DND-41 (cell line): ENCODE measurements at regions not wholly inside any gene's neighbourhood (a gene's known extent, or its start where the extent isn't known, plus 50 kb on each side); places are given as distances from the start of the nearest gene placed in this dataset.

Experiments used
- ATAC-seq: fragments of 200-7000 bp; cut with Tn5 transposase; 3 replicates; pipeline ENCODE4 v1.9.1; 2021; ENCODE audit warnings: low read depth; ENCODE audit not compliant: insufficient read depth
- DNase-seq: peaks from one replicate; pipeline ENCODE4 v3.0.0-alpha.2; 2020
- H2AFZ ChIP-seq: 2 replicates; pipeline ENCODE4 v1.6.0; 2012; ENCODE audit warnings: low read depth, low read length
- H3K27ac ChIP-seq: 2 replicates; pipeline ENCODE4 v1.5.1; 2012; ENCODE audit warnings: low read length, inconsistent platforms
- H3K27me3 ChIP-seq: fragments of 200-600 bp; sonication (generic); 2 replicates; pipeline ENCODE4 v1.6.0; 2012; ENCODE audit warnings: low read length, mild to moderate bottlenecking, inconsistent platforms; ENCODE audit not compliant: insufficient read depth, poor library complexity
- H3K36me3 ChIP-seq: 2 replicates; pipeline ENCODE4 v1.5.1; 2012; ENCODE audit warnings: low read length, inconsistent platforms; ENCODE audit not compliant: insufficient read depth
- H3K4me1 ChIP-seq: 2 replicates; pipeline ENCODE4 v1.5.1; 2012; ENCODE audit warnings: mild to moderate bottlenecking, low read length; ENCODE audit not compliant: insufficient read depth
- H3K4me2 ChIP-seq: 2 replicates; pipeline ENCODE4 v1.6.0; 2012; ENCODE audit warnings: mild to moderate bottlenecking, moderate library complexity, low read length, inconsistent platforms; ENCODE audit not compliant: insufficient read depth
- H3K4me3 ChIP-seq, 2 experiments: fragments of 200-600 bp in 1 of 2; shearing (Covaris generic) in 1 of 2; 2 replicates each; pipeline ENCODE4 v1.5.1; 2012 to 2016; ENCODE audit warnings: inconsistent platforms in 2 of 2, low read length in 2 of 2, mild to moderate bottlenecking in 2 of 2, low read depth in 1 of 2, moderate library complexity in 1 of 2
- H3K79me2 ChIP-seq: 2 replicates; pipeline ENCODE4 v1.6.0; 2012; ENCODE audit warnings: low read length, inconsistent platforms; ENCODE audit not compliant: insufficient read depth
- H3K9ac ChIP-seq: 2 replicates; pipeline ENCODE4 v1.6.0; 2012; ENCODE audit warnings: low read depth, mild to moderate bottlenecking, inconsistent platforms, low read length, moderate library complexity
- H3K9me3 ChIP-seq: 2 replicates; pipeline ENCODE4 v1.5.1; 2012; ENCODE audit warnings: low read length, moderate library complexity, mild to moderate bottlenecking, inconsistent platforms; ENCODE audit not compliant: insufficient read depth, severe bottlenecking
- H4K20me1 ChIP-seq: 2 replicates; pipeline ENCODE4 v1.6.0; 2012; ENCODE audit warnings: low read length; ENCODE audit not compliant: insufficient read depth
- EZH2 ChIP-seq: IDR thresholded peaks from 3 replicates; pipeline ENCODE4 v1.6.1; 2012; ENCODE audit warnings: borderline replicate concordance, low read depth, mild to moderate bottlenecking, moderate library complexity, low read length, inconsistent platforms; ENCODE audit not compliant: severe bottlenecking
- TF ChIP-seq, protein P1 (sequence below): IDR thresholded peaks from 2 replicates; pipeline ENCODE4 v1.5.1; 2012; ENCODE audit warnings: borderline replicate concordance, low read length, moderate library complexity, mild to moderate bottlenecking; ENCODE audit not compliant: poor library complexity, severe bottlenecking; ENCODE audit errors: extremely low read depth

DNA sequence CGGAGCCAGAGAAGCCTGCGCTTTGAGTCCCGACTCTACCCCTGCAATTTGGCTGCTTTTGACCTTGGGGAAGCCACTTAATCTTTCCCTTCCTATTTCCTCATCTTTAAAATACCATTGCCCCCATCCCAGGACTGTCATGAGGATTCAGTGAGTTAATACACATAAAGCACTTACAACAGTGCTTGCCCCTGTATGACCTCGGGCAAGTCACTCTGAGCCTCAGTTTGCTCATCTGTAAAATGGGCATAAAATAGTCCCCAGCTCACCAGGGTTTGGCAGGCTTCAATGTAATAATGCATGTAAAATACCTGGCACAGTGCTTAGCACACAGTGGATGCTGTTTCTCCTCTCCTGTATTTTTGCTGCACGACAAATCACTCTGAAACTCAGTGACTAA, 278.7 kb upstream of the PWP1 start:
- no peak overlapping the region for H3K4me3 ChIP-seq
- H3K27me3 ChIP-seq = no peaks in the 10 kb centered on the region
- H3K4me1 ChIP-seq = no peaks in the 10 kb centered on the region
- TF ChIP-seq EZH2 = no peak
- TF ChIP-seq, protein P1, sequence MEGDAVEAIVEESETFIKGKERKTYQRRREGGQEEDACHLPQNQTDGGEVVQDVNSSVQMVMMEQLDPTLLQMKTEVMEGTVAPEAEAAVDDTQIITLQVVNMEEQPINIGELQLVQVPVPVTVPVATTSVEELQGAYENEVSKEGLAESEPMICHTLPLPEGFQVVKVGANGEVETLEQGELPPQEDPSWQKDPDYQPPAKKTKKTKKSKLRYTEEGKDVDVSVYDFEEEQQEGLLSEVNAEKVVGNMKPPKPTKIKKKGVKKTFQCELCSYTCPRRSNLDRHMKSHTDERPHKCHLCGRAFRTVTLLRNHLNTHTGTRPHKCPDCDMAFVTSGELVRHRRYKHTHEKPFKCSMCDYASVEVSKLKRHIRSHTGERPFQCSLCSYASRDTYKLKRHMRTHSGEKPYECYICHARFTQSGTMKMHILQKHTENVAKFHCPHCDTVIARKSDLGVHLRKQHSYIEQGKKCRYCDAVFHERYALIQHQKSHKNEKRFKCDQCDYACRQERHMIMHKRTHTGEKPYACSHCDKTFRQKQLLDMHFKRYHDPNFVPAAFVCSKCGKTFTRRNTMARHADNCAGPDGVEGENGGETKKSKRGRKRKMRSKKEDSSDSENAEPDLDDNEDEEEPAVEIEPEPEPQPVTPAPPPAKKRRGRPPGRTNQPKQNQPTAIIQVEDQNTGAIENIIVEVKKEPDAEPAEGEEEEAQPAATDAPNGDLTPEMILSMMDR = no peak
- H3K9ac ChIP-seq = no peak overlapping the region
- ATAC-seq (no peak), DNase-seq (no peak)
- H3K27ac ChIP-seq = no peak overlapping the region
- H3K4me2 ChIP-seq = no peak overlapping the region
- no peaks in the 10 kb centered on the region for H3K9me3 ChIP-seq
- H4K20me1 ChIP-seq = no peaks in the 10 kb centered on the region
- no peaks in the 10 kb centered on the region for H3K79me2 ChIP-seq
- no peaks in the 10 kb centered on the region for H3K36me3 ChIP-seq
- no peak overlapping the region for H2AFZ ChIP-seq

DNA sequence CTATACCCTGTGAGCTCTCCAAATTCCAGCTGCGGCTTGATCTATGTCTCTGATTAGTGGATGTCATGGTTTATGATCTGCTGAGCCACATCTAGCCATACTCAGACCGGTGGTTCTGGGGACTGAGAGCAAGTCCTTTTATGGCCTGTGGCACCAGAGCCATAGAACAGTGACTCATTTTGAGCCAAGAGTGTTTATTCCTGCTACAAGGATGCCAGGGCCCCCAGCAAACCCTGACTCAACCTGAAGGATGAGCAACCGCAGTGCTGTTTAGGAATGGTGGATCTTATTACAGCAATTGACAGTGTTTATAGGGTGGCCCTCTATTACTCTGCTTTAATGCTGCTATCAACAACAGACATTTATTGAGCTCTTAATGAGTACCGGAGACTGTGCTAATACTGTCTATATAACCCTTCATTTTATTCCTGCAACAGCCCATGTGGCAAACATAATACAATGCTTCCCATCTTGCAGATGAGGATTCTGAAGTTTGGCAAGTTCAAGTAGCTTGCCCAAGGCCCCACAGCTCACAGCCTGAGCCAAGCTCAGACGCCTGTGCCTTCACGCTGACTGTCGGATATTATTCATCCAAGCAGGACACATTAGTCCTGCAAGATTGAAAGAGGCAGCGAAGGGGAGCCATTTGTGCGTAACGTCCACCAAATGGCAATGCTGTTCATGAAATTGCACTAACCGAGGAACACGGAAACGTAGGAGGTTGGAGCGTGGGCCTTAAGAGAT, 273.6 kb upstream of the PWP1 start:
- no peak for DNase-seq
- no peaks in the 10 kb centered on the region for H4K20me1 ChIP-seq
- H3K9ac ChIP-seq = no peak overlapping the region
- TF ChIP-seq, protein P1 = no peak
- TF ChIP-seq EZH2 = no peak
- no peaks in the 10 kb centered on the region for H3K36me3 ChIP-seq
- H3K9me3 ChIP-seq = no peaks in the 10 kb centered on the region
- H3K79me2 ChIP-seq = no peaks in the 10 kb centered on the region
- H3K4me3 ChIP-seq = no peak overlapping the region
- no peak overlapping the region for H3K4me2 ChIP-seq
- H3K27me3 ChIP-seq = no peaks in the 10 kb centered on the region
- no peak overlapping the region for H2AFZ ChIP-seq
- no peak for ATAC-seq
- H3K4me1 ChIP-seq = no peaks in the 10 kb centered on the region
- H3K27ac ChIP-seq = no peak overlapping the region

DNA sequence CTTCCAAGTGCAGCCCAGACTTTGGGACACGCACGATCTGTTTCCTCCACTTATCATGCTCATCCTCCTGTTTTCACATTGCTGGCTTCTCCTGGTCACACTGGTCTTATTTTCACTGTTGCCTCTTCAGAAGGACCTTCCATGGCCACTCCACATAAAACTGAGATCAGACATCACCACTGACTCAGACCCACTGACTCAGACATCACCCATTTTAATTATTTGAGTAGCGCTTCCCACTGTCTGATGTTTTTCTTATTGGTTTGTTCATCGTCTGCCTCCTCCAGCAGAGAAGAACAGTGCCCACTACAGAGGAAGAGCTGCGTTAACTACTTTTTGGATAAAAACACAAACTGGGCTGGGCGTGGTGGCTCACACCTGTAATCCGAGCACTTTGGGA, 270.5 kb upstream of the PWP1 start:
- Histone ChIP-seq H3K4me3 (no peak overlapping the region), H3K27me3 (no peaks in the 10 kb centered on the region), H3K4me2 (no peak overlapping the region), H3K4me1 (no peaks in the 10 kb centered on the region), H3K27ac (no peak overlapping the region), H2AFZ (no peak overlapping the region), H3K9me3 (no peaks in the 10 kb centered on the region), H3K9ac (no peak overlapping the region), H3K36me3 (no peaks in the 10 kb centered on the region), H4K20me1 (no peaks in the 10 kb centered on the region), H3K79me2 (no peaks in the 10 kb centered on the region)
- DNase-seq (no peak), ATAC-seq (no peak)
- TF ChIP-seq EZH2 = no peak
- TF ChIP-seq, protein P1 = no peak
